ENCODE measurements at regions not wholly inside any gene's neighbourhood (a gene's known extent, or its start where the extent isn't known, plus 50 kb on each side); places are given as distances from the start of the nearest gene placed in this dataset.

DNA sequence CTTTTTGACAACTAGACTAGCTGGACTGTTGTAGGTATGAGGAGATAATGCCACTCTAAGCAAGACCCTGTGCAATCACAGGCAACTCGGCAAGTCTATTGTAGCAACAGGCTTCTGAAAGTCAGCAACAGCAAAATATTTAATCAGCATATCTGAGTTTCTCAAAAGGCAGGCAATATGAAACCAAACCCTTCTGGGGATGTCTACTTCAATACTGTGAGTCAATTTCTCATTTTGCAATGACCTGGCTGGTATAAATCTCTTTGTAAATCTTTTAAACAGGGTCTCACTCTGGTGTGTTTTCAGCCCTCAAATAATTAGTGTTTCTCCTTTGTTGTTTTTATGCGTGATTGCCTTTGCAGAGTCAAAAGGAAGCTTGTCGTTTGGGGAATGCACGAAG lies 1044.5 kb downstream of the NTRK3 start:
- peak; percentile 68 for DNase-seq (ENCODE audit: low read depth)
- TF ChIP-seq, protein P1, sequence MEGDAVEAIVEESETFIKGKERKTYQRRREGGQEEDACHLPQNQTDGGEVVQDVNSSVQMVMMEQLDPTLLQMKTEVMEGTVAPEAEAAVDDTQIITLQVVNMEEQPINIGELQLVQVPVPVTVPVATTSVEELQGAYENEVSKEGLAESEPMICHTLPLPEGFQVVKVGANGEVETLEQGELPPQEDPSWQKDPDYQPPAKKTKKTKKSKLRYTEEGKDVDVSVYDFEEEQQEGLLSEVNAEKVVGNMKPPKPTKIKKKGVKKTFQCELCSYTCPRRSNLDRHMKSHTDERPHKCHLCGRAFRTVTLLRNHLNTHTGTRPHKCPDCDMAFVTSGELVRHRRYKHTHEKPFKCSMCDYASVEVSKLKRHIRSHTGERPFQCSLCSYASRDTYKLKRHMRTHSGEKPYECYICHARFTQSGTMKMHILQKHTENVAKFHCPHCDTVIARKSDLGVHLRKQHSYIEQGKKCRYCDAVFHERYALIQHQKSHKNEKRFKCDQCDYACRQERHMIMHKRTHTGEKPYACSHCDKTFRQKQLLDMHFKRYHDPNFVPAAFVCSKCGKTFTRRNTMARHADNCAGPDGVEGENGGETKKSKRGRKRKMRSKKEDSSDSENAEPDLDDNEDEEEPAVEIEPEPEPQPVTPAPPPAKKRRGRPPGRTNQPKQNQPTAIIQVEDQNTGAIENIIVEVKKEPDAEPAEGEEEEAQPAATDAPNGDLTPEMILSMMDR (IDR thresholded peaks at IDR 0.05; ENCODE audit: insufficient read depth, low read length): no peak
- H3K4me3 ChIP-seq (ENCODE audit: low read depth, low read length): no peak overlapping the region

DNA sequence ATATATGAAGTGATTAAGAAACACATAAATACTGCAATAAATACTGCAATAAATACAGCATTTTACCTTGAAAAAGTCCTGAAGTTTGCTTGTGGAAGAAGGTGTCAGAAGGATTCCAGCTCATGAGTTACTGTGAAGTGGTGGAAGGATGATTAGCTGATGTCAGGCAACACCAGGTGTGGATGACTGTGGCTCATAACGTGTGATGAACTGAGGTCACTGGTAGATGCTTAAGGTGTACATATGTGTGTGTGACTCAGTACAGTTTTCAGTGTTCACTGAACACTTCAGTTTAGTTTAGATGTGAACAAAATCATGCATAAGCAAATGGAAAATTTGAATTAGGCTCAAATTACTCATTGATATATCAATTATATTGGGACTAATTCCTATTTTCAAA lies 1045.0 kb downstream of the NTRK3 start:
- DNase-seq (ENCODE audit: low read depth): no peak
- no peak overlapping the region for H3K4me3 ChIP-seq (ENCODE audit: low read depth, low read length)
- TF ChIP-seq, protein P1 (IDR thresholded peaks at IDR 0.05; ENCODE audit: insufficient read depth, low read length): no peak

DNA sequence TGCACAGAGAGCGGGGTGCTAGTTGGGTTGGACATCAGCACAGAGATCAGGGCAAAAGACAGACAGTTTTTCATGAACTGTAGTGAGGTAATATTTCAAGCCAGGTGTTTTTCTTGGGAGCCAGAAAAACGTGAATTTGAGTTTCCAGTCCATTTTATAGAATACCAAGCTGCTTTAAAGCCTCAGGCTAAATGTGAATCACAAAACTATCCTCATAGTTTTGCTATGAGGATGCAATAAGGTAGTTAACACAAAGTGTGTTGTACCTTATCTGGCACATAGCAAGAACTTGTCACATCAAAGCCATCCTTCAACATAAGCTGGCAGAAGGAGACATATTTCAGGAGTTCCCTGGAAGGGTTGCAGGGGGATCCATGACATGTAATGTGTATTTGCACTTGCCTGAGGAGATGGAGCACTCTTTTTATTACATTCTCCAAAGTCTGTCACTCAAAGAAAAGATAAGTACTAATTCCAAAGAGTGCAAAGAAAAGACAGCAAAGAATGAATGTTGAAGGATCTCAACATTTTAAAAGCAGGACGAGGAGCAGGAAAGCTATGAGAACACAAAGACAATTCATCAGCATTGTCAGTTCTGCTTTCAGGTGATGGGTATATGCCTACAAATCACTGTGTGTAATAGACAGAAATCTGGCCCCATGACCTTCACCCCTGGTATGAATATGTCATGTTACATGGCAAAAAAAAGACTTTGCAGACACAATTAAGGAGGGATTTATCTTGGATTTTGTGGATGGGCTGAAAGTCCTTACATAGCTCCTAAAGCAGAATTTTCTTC lies 1046.4 kb downstream of the NTRK3 start:
- no peak overlapping the region for H3K4me3 ChIP-seq (ENCODE audit: low read depth, low read length)
- DNase-seq (ENCODE audit: low read depth): no peak
- TF ChIP-seq, protein P1 (IDR thresholded peaks at IDR 0.05; ENCODE audit: insufficient read depth, low read length): no peak

DNA sequence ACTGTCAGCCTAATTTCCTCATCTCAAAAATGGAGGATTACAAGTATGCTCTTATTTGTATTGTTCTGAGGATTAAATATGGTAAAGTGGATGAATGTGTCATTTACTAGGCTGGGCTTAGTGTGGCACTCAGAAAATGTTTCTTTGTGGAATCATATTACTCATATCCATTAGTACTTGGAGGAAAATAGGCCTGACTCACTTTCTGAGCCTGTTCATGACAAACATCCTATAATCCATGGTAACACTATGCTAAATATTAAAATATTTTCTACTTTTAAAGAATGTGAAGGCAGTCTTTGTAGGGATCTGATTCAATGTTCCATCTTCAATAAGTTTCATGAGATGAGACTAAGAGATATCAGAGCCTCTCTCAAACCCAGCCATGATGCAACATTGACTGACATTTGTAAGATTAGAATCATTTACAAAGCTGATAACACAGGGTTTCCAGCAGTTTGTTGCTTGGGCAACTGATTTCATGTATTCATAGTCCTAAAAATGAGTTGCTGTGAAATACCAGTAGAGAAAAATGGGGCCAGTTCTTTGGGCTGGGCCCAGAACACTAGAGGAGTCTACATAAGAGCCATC lies 1048.5 kb downstream of the NTRK3 start:
- TF ChIP-seq, protein P1 (IDR thresholded peaks at IDR 0.05; ENCODE audit: insufficient read depth, low read length): no peak
- peak; percentile 87 for DNase-seq (ENCODE audit: low read depth)
- no peak overlapping the region for H3K4me3 ChIP-seq (ENCODE audit: low read depth, low read length)

- DNase-seq (ENCODE audit: low read depth): no peak
- no peak overlapping the region for H3K4me3 ChIP-seq (ENCODE audit: low read depth, low read length)
- TF ChIP-seq, protein P1 (IDR thresholded peaks at IDR 0.05; ENCODE audit: insufficient read depth, low read length): no peak
Observed at GRCh38 chr15:87207251-87207650, 1049.3 kb downstream of the NTRK3 start.

DNA sequence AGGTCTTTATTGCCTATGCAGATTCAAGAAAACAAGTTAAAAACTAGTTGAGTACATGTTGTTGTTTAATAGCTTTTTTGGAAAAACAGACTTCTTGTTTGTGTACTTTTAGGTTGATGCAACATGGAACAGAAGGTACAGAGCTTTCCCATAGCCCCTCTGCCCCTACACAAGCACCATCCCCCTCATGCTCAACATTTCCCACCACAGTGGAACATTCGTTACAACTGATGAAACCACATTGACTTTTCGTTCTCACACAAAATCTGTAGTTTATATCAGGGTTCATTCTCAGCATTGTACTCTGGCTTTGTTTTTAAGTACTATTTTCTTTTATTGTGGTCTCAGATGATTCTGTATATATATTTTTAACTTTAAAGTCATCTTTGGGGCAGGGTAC lies 1054.6 kb downstream of the NTRK3 start:
- H3K4me3 ChIP-seq (ENCODE audit: low read depth, low read length): no peak overlapping the region
- no peak for DNase-seq (ENCODE audit: low read depth)
- TF ChIP-seq, protein P1 (IDR thresholded peaks at IDR 0.05; ENCODE audit: insufficient read depth, low read length): no peak

All from fibroblast of the aortic adventitia (primary cell).